Sigmoid colon (tissue), 3 donors: ENCODE measurements at regions not wholly inside any gene's neighbourhood (a gene's known extent, or its start where the extent isn't known, plus 50 kb on each side); places are given as distances from the start of the nearest gene placed in this dataset.

ENCODE experiments used
- CTCF ChIP-seq, 4 experiments: fragments of 450-650 bp in 3 of 4; fragments of 200-600 bp in 1 of 4; IDR thresholded peaks; one replicate each; pipeline ENCODE4 v1.5.1; 2016 to 2019; ENCODE audit warnings: antibody characterized with exemption in 4 of 4, mild to moderate bottlenecking in 3 of 4, moderate library complexity in 2 of 4
- POLR2A ChIP-seq, 2 donors: fragments of 450-650 bp; IDR thresholded peaks; one replicate each; pipeline ENCODE4 v1.6.1; 2016; ENCODE audit warnings: antibody characterized with exemption in 2 of 2, mild to moderate bottlenecking in 2 of 2, moderate library complexity in 2 of 2

- TF ChIP-seq POLR2A (IDR thresholded peaks at IDR 0.05) = no peak
- TF ChIP-seq CTCF (IDR thresholded peaks at IDR 0.05) = no peak
These were observed 205.3 kb downstream of the KCNS3 start for GRCh38 chr2:18083806-18084205.
